DND-41 (cell line): ENCODE measurements at regions not wholly inside any gene's neighbourhood (a gene's known extent, or its start where the extent isn't known, plus 50 kb on each side); places are given as distances from the start of the nearest gene placed in this dataset.

Source experiments
- CTCF ChIP-seq: IDR thresholded peaks from 2 replicates; pipeline ENCODE4 v1.5.1; 2012; ENCODE audit warnings: borderline replicate concordance, low read length, moderate library complexity, mild to moderate bottlenecking; ENCODE audit not compliant: poor library complexity, severe bottlenecking; ENCODE audit errors: extremely low read depth
- EZH2 ChIP-seq: IDR thresholded peaks from 3 replicates; pipeline ENCODE4 v1.6.1; 2012; ENCODE audit warnings: borderline replicate concordance, low read depth, mild to moderate bottlenecking, moderate library complexity, low read length, inconsistent platforms; ENCODE audit not compliant: severe bottlenecking

GRCh38 chr9:27627188-27627564 lies 53.9 kb upstream of the C9orf72 start:
- TF ChIP-seq CTCF (no peak), EZH2 (no peak)
